ENCODE measurements at regions not wholly inside any gene's neighbourhood (a gene's known extent, or its start where the extent isn't known, plus 50 kb on each side); places are given as distances from the start of the nearest gene placed in this dataset.

GRCh38 chr3:15942462-15942861 is 144.7 kb upstream of the ANKRD28 start:
- Histone ChIP-seq H3K36me3 (no peaks in the 10 kb centered on the region), H3K27ac (no peak overlapping the region), H3K9me3 (no peaks in the 10 kb centered on the region), H3K27me3 (no peaks in the 10 kb centered on the region), H3K4me3 (no peak overlapping the region), H3K4me1 (no peaks in the 10 kb centered on the region)
- intact Hi-C loops (cut with DNase I; ENCODE audit: low total_unique reads): no loop called here
- DNase-seq: no peak
- TF ChIP-seq, protein P1, sequence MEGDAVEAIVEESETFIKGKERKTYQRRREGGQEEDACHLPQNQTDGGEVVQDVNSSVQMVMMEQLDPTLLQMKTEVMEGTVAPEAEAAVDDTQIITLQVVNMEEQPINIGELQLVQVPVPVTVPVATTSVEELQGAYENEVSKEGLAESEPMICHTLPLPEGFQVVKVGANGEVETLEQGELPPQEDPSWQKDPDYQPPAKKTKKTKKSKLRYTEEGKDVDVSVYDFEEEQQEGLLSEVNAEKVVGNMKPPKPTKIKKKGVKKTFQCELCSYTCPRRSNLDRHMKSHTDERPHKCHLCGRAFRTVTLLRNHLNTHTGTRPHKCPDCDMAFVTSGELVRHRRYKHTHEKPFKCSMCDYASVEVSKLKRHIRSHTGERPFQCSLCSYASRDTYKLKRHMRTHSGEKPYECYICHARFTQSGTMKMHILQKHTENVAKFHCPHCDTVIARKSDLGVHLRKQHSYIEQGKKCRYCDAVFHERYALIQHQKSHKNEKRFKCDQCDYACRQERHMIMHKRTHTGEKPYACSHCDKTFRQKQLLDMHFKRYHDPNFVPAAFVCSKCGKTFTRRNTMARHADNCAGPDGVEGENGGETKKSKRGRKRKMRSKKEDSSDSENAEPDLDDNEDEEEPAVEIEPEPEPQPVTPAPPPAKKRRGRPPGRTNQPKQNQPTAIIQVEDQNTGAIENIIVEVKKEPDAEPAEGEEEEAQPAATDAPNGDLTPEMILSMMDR (IDR thresholded peaks at IDR 0.05): no peak

- H3K4me3 ChIP-seq: no peak overlapping the region
- TF ChIP-seq, protein P1 (IDR thresholded peaks at IDR 0.05): no peak
- no peaks in the 10 kb centered on the region for H3K27me3 ChIP-seq
- intact Hi-C loops (cut with DNase I; ENCODE audit: low total_unique reads): no loop called here
- H3K4me1 ChIP-seq: no peaks in the 10 kb centered on the region
- H3K9me3 ChIP-seq: no peaks in the 10 kb centered on the region
- DNase-seq: no peak
- H3K27ac ChIP-seq: no peak overlapping the region
- no peaks in the 10 kb centered on the region for H3K36me3 ChIP-seq
These were observed 145.2 kb upstream of the ANKRD28 start for GRCh38 chr3:15942936-15943335.

GRCh38 chr3:15948388-15948787 is 150.6 kb upstream of the ANKRD28 start:
- DNase-seq: no peak
- Histone ChIP-seq H3K36me3 (no peaks in the 10 kb centered on the region), H3K9me3 (no peaks in the 10 kb centered on the region), H3K4me3 (no peak overlapping the region), H3K4me1 (no peaks in the 10 kb centered on the region), H3K27ac (no peak overlapping the region), H3K27me3 (no peaks in the 10 kb centered on the region)
- TF ChIP-seq, protein P1 (IDR thresholded peaks at IDR 0.05): no peak
- intact Hi-C loops (cut with DNase I; ENCODE audit: low total_unique reads): no loop called here

GRCh38 chr3:15952543-15953175 is 154.9 kb upstream of the ANKRD28 start:
- no peaks in the 10 kb centered on the region for H3K36me3 ChIP-seq
- H3K27me3 ChIP-seq: no peaks in the 10 kb centered on the region
- H3K4me1 ChIP-seq: no peaks in the 10 kb centered on the region
- H3K27ac ChIP-seq: no peak overlapping the region
- TF ChIP-seq, protein P1 (IDR thresholded peaks at IDR 0.05): no peak
- no peak overlapping the region for H3K4me3 ChIP-seq
- no peaks in the 10 kb centered on the region for H3K9me3 ChIP-seq
- intact Hi-C loops (cut with DNase I; ENCODE audit: low total_unique reads): no loop called here
- DNase-seq: no peak

GRCh38 chr3:15953841-15954240 is 156.1 kb upstream of the ANKRD28 start:
- no peaks in the 10 kb centered on the region for H3K36me3 ChIP-seq
- intact Hi-C loops (cut with DNase I; ENCODE audit: low total_unique reads): no loop called here
- no peak overlapping the region for H3K4me3 ChIP-seq
- H3K4me1 ChIP-seq: no peaks in the 10 kb centered on the region
- H3K27ac ChIP-seq: no peak overlapping the region
- H3K9me3 ChIP-seq: no peaks in the 10 kb centered on the region
- no peak for DNase-seq
- no peaks in the 10 kb centered on the region for H3K27me3 ChIP-seq
- TF ChIP-seq, protein P1 (IDR thresholded peaks at IDR 0.05): no peak

DNA sequence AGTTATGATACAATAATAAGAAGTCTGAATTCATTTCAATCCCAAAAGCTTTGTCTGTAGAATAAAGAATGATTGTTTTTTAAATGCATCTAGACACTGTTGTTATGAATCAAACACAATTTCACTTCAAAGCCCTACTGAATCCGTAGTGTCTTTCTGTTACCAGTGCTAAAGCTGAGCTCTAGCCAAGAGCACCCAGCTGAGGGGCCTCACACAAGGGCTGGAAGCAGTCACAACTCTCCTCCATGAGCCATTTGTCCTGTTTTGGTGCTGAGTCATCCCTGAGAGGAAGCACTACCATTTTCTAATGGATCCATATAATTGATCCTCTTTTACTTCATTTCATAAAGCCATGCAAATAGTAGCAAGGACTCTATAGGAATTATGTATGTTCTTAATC is 158.2 kb upstream of the ANKRD28 start:
- TF ChIP-seq, protein P1 (IDR thresholded peaks at IDR 0.05): no peak
- Histone ChIP-seq H3K27me3 (no peaks in the 10 kb centered on the region), H3K27ac (no peak overlapping the region), H3K9me3 (no peaks in the 10 kb centered on the region), H3K36me3 (no peaks in the 10 kb centered on the region), H3K4me1 (no peaks in the 10 kb centered on the region), H3K4me3 (no peak overlapping the region)
- no peak for DNase-seq
- intact Hi-C loops (cut with DNase I; ENCODE audit: low total_unique reads): no loop called here
